ENCODE measurements at regions not wholly inside any gene's neighbourhood (a gene's known extent, or its start where the extent isn't known, plus 50 kb on each side); places are given as distances from the start of the nearest gene placed in this dataset.

- DNase-seq (ENCODE audit: low read depth): no peak
- no peak for TF ChIP-seq CTCF (IDR thresholded peaks at IDR 0.05; ENCODE audit: control insufficient read depth, extremely low read depth, insufficient read depth)
- no peak overlapping the region for H3K4me3 ChIP-seq (ENCODE audit: low read depth, low read length)
Observed at GRCh38 chr9:80233906-80234305, 662.1 kb downstream of the TLE4 start.

DNA sequence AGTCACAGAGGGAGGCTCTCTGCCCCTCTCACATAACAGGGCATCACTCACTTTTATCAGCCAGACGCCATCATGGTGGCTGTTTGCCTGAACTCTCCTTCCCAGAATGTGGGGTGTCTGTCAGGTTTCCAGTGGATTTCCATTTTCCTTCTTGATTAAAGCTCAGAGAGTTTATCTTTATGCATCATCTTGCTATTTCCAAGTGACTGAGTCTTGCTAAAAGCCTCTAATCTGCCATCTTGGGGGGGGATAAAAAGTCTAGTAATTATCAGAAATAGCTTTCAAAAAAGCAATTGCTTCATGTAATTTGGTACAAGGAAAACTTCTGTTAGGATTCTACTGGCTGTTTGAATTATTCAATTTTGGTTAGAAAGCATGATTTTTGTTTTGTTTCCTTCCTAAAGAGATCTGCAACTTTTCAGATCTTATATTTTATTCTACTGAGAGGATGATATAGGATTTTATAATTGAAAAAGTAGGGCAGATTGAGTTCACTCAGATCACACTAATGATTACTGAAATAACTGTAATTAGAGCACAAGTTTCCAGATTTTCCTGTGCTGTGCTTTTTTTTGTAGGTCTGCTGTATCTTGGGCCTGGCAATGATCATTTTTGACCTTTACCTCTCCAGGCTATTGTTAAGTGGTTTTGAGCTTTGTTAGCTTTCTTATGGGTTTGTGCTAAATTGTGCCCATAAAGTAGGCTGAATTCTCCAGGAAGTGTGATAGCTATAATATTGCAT is 661.5 kb downstream of the TLE4 start:
- TF ChIP-seq CTCF (IDR thresholded peaks at IDR 0.05; ENCODE audit: control insufficient read depth, extremely low read depth, insufficient read depth): no peak
- DNase-seq (ENCODE audit: low read depth): no peak
- no peak overlapping the region for H3K4me3 ChIP-seq (ENCODE audit: low read depth, low read length)

GRCh38 chr9:80231318-80232236 is 659.8 kb downstream of the TLE4 start:
- TF ChIP-seq CTCF (IDR thresholded peaks at IDR 0.05; ENCODE audit: control insufficient read depth, extremely low read depth, insufficient read depth): no peak
- H3K4me3 ChIP-seq (ENCODE audit: low read depth, low read length): no peak overlapping the region
- no peak for DNase-seq (ENCODE audit: low read depth)

GRCh38 chr9:80223897-80224296 is 652.1 kb downstream of the TLE4 start:
- H3K4me3 ChIP-seq (ENCODE audit: low read depth, low read length): no peak overlapping the region
- TF ChIP-seq CTCF (IDR thresholded peaks at IDR 0.05; ENCODE audit: control insufficient read depth, extremely low read depth, insufficient read depth): no peak
- DNase-seq (ENCODE audit: low read depth): no peak

DNA sequence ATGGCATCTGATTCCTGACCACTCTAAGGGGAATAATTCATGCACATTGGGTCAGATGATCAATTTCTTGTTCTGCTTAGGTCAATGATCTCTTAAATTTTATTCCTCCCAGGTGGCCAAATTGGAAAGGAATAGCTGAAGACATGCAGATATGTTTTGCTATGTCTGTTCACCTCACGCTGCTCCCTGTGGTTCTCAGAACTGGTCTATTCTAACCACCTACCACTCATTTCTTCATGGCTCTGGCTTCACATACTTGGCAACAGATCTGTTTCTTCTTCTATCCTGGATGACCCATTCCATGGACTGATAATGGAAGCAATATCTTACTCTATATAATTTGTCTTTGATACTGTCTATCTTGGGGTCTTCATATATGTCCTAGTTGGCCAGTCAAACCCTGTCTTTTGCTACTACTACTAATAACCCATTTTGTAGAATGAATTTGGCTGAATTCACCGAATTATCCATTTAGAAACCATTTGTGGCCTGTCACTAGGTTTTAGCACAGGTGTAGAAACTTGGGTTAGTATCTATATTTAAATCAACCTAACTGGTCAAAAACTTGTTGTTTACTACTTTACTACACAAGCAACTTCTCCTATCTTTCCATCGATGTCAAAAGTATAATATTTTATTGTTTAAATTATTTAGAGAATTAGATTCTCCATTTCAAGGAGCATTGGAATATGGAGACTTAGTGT is 650.9 kb downstream of the TLE4 start:
- no peak for TF ChIP-seq CTCF (IDR thresholded peaks at IDR 0.05; ENCODE audit: control insufficient read depth, extremely low read depth, insufficient read depth)
- no peak overlapping the region for H3K4me3 ChIP-seq (ENCODE audit: low read depth, low read length)
- no peak for DNase-seq (ENCODE audit: low read depth)

DNA sequence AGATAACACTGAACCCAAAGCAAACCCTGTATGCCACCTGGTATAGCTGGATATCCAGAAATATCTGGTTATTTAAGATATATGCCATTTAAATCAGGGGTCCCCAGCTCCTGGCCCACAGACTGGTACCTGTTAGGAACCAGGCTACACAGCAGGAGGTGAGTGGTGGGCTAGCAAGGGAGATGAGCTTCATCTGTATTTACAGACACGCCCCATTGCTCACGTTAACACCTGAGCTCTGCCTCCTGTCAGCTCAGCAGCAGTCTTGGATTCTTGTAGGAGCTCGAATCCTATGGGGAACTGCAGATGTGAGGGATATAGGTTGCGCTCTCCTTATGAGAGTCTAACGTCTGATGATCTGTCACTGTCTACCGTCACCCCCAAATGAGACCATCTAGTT is 646.6 kb downstream of the TLE4 start:
- H3K4me3 ChIP-seq (ENCODE audit: low read depth, low read length): no peak overlapping the region
- no peak for DNase-seq (ENCODE audit: low read depth)
- no peak for TF ChIP-seq CTCF (IDR thresholded peaks at IDR 0.05; ENCODE audit: control insufficient read depth, extremely low read depth, insufficient read depth)
